ENCODE measurements at regions not wholly inside any gene's neighbourhood (a gene's known extent, or its start where the extent isn't known, plus 50 kb on each side); places are given as distances from the start of the nearest gene placed in this dataset.

DNA sequence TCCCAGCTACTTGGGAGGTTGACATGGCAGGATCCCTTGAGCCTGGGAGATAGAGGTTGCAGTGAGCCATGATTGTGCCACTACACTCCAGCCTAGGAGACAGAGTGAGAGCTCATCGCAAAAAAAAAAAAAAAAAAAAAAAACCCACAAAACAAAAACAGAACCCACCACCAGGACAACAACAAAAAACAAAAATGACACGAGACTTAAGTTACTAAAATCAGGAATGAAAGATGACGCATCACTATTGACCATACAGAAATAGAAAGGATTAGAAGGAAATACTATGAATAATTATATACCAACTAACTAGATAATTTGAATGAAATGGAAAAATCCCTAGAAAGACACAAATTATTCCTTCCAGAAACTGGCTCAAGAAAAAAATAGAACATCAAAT, 432.4 kb upstream of the PMFBP1 start:
- TF ChIP-seq, protein P1, sequence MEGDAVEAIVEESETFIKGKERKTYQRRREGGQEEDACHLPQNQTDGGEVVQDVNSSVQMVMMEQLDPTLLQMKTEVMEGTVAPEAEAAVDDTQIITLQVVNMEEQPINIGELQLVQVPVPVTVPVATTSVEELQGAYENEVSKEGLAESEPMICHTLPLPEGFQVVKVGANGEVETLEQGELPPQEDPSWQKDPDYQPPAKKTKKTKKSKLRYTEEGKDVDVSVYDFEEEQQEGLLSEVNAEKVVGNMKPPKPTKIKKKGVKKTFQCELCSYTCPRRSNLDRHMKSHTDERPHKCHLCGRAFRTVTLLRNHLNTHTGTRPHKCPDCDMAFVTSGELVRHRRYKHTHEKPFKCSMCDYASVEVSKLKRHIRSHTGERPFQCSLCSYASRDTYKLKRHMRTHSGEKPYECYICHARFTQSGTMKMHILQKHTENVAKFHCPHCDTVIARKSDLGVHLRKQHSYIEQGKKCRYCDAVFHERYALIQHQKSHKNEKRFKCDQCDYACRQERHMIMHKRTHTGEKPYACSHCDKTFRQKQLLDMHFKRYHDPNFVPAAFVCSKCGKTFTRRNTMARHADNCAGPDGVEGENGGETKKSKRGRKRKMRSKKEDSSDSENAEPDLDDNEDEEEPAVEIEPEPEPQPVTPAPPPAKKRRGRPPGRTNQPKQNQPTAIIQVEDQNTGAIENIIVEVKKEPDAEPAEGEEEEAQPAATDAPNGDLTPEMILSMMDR (IDR thresholded peaks at IDR 0.05) = no peak
- TF ChIP-seq POLR2AphosphoS5 (IDR thresholded peaks at IDR 0.05; ENCODE audit: insufficient read depth in 1 of 2, low read depth in 1 of 2) = no peak

Data from vagina (tissue), 2 donors.